ENCODE measurements at regions not wholly inside any gene's neighbourhood (a gene's known extent, or its start where the extent isn't known, plus 50 kb on each side); places are given as distances from the start of the nearest gene placed in this dataset.

- FAIRE-seq, result no peak
These were observed 102.6 kb upstream of the ZFP64 start for GRCh38 chr20:52294106-52294628.

GRCh38 chr20:52291109-52291508, 99.5 kb upstream of the ZFP64 start:
- no peak for FAIRE-seq

- no peak for FAIRE-seq
These were observed 99.0 kb upstream of the ZFP64 start for GRCh38 chr20:52290569-52290968.

GRCh38 chr20:52289956-52290565, 98.5 kb upstream of the ZFP64 start:
- no peak for FAIRE-seq

GRCh38 chr20:52280407-52280806, 88.8 kb upstream of the ZFP64 start:
- FAIRE-seq, result no peak

- no peak for FAIRE-seq
These were observed 88.1 kb upstream of the ZFP64 start for GRCh38 chr20:52279706-52280105.

GRCh38 chr20:52275181-52275691, 83.7 kb upstream of the ZFP64 start:
- FAIRE-seq, result no peak

GRCh38 chr20:52270696-52271095, 79.1 kb upstream of the ZFP64 start:
- no peak for FAIRE-seq

GRCh38 chr20:52270001-52270606, 78.5 kb upstream of the ZFP64 start:
- no peak for FAIRE-seq

GRCh38 chr20:52269321-52269720, 77.7 kb upstream of the ZFP64 start:
- FAIRE-seq, result no peak

- FAIRE-seq, result no peak
These were observed 76.7 kb upstream of the ZFP64 start for GRCh38 chr20:52268184-52268749.

GRCh38 chr20:52267418-52267817, 75.8 kb upstream of the ZFP64 start:
- no peak for FAIRE-seq

GRCh38 chr20:52263757-52264156, 72.2 kb upstream of the ZFP64 start:
- no peak for FAIRE-seq

- no peak for FAIRE-seq
These were observed 70.2 kb upstream of the ZFP64 start for GRCh38 chr20:52261792-52262191.

GRCh38 chr20:52259295-52259694, 67.7 kb upstream of the ZFP64 start:
- no peak for FAIRE-seq

GRCh38 chr20:52256454-52256853, 64.9 kb upstream of the ZFP64 start:
- FAIRE-seq, result no peak

- no peak for FAIRE-seq
These were observed 61.1 kb upstream of the ZFP64 start for GRCh38 chr20:52252664-52253063.

- no peak for FAIRE-seq
These were observed 60.2 kb upstream of the ZFP64 start for GRCh38 chr20:52251827-52252226.

GRCh38 chr20:52251136-52251700, 59.6 kb upstream of the ZFP64 start:
- no peak for FAIRE-seq

GRCh38 chr20:52247548-52247947, 56.0 kb upstream of the ZFP64 start:
- no peak for FAIRE-seq

GRCh38 chr20:52246366-52246765, 54.8 kb upstream of the ZFP64 start:
- FAIRE-seq, result no peak

GRCh38 chr20:52244702-52245101, 53.1 kb upstream of the ZFP64 start:
- no peak for FAIRE-seq

GRCh38 chr20:52242237-52243230, 51.0 kb upstream of the ZFP64 start:
- peak; percentile 94 for FAIRE-seq

All from TTC549 (cell line).